ENCODE measurements at regions not wholly inside any gene's neighbourhood (a gene's known extent, or its start where the extent isn't known, plus 50 kb on each side); places are given as distances from the start of the nearest gene placed in this dataset.

- Histone ChIP-seq H2BK20ac (ENCODE audit: low read length) (no peak overlapping the region), H3K9me3 (ENCODE audit: insufficient read depth in 2 of 2, low read depth in 1 of 2, low read length in 1 of 2) (no peaks in the 10 kb centered on the region), H3K56ac (replicated peaks; ENCODE audit: insufficient read length, low read depth, low read length) (no peak overlapping the region), H4K8ac (ENCODE audit: extremely low read depth, insufficient read depth, low read length) (no peak overlapping the region), H3K18ac (ENCODE audit: extremely low read depth, low read length) (no peak overlapping the region), H3K27ac (ENCODE audit: low read depth, low read length) (no peak overlapping the region), H2BK120ac (replicated peaks; ENCODE audit: low read depth, low read length) (no peak overlapping the region), H4K20me1 (replicated peaks in 1 of 2; ENCODE audit: control insufficient read depth in 1 of 2, insufficient read depth in 2 of 2, low read length in 2 of 2) (no peaks in the 10 kb centered on the region), H3K4me2 (ENCODE audit: insufficient read depth in 1 of 2, low read depth in 2 of 2, low read length in 2 of 2) (no peak overlapping the region), H2BK15ac (ENCODE audit: low read length) (no peak overlapping the region), H3K27me3 (replicated peaks in 1 of 4; ENCODE audit: control insufficient read depth in 3 of 4, extremely low read depth in 1 of 4, insufficient read depth in 3 of 4, low read length in 3 of 4) (no peaks in the 10 kb centered on the region), H3K4me3 (ENCODE audit: extremely low read depth in 1 of 4, insufficient read depth in 2 of 4, low read depth in 3 of 4, low read length in 4 of 4) (no peak overlapping the region), H3K4ac (replicated peaks; ENCODE audit: insufficient read length, low read depth, low read length) (no peak overlapping the region), H3K79me2 (ENCODE audit: control insufficient read depth in 1 of 2, insufficient read depth in 2 of 2, low read length in 2 of 2) (no peaks in the 10 kb centered on the region), H3K14ac (ENCODE audit: insufficient read length) (no peak overlapping the region), H2AFZ (ENCODE audit: low read length) (no peak overlapping the region), H2BK12ac (ENCODE audit: low read depth, low read length) (no peak overlapping the region), H3K79me1 (ENCODE audit: low read depth, low read length) (no peaks in the 10 kb centered on the region), H4K91ac (replicated peaks; ENCODE audit: insufficient read length, low read length) (no peak overlapping the region), H3K4me1 (replicated peaks in 1 of 4; ENCODE audit: control insufficient read depth in 3 of 4, insufficient read depth in 4 of 4, low read length in 3 of 4) (no peaks in the 10 kb centered on the region), H3K23me2 (ENCODE audit: low read depth, low read length) (peaks cover 2% of the 10 kb centered on the region; the same call in 1 of the 2 replicates), H3K23ac (ENCODE audit: insufficient read length) (no peak overlapping the region), H3K36me3 (ENCODE audit: control insufficient read depth in 2 of 4, insufficient read depth in 4 of 4, low read length in 3 of 4) (no peaks in the 10 kb centered on the region), H2BK5ac (ENCODE audit: low read depth, low read length) (no peak overlapping the region), H3K9ac (replicated peaks in 1 of 4; ENCODE audit: extremely low read depth in 1 of 4, low read depth in 3 of 4, low read length in 3 of 4) (no peak overlapping the region), H4K5ac (ENCODE audit: insufficient read length, low read depth, low read length) (no peak overlapping the region), H2AK5ac (ENCODE audit: low read depth, low read length) (no peak overlapping the region)
- FAIRE-seq (no peak), DNase-seq (ENCODE audit: low read depth in 1 of 2, low spot score in 2 of 2) (no peak)
- ChIA-PET CTCF (ENCODE audit: partially characterized antibody) (no interaction called here), POLR2A (ENCODE audit: partially characterized antibody) (no interaction called here)
- WGBS, 2 experiments (ENCODE audit: extremely low coverage in 1 of 2, insufficient coverage in 1 of 2, insufficient read length in 1 of 2, insufficient replicate concordance in 2 of 2, low coverage in 1 of 2, low lambda C conversion rate in 2 of 2, missing lambda C conversion rate in 1 of 2): 96% methylated on average over 2 of the region's 2 CpGs; no CpG with 5 or more reads in 1 of the 2 experiments
- TF ChIP-seq RXRA (IDR thresholded peaks at IDR 0.05; ENCODE audit: insufficient read depth, low read depth, low read length) (no peak), BRCA1 (IDR thresholded peaks at IDR 0.05; ENCODE audit: low read depth, low read length) (no peak), TAF1 (IDR thresholded peaks at IDR 0.05; ENCODE audit: low read depth, low read length) (no peak), EZH2 (IDR thresholded peaks at IDR 0.05; ENCODE audit: low read depth, low read length, severe bottlenecking) (no peak), SP1 (IDR thresholded peaks at IDR 0.05; ENCODE audit: low read depth, low read length) (no peak), SRF (IDR thresholded peaks at IDR 0.05; ENCODE audit: low read depth, low read length) (no peak), CHD2 (IDR thresholded peaks at IDR 0.05; ENCODE audit: low read length) (no peak), SUZ12 (IDR thresholded peaks at IDR 0.05; ENCODE audit: low read length) (no peak), RFX5 (IDR thresholded peaks at IDR 0.05; ENCODE audit: borderline replicate concordance, low read depth, low read length) (no peak), MAFK (IDR thresholded peaks at IDR 0.05; ENCODE audit: low read depth, low read length) (no peak)
These were observed 205.5 kb upstream of the CDH11 start for GRCh38 chr16:65327346-65327745.

Measured in H1 (cell line).